C4-2B (cell line): ENCODE measurements at regions not wholly inside any gene's neighbourhood (a gene's known extent, or its start where the extent isn't known, plus 50 kb on each side); places are given as distances from the start of the nearest gene placed in this dataset.

Experiments
- ZFX ChIP-seq: fragments of 450-650 bp; IDR thresholded peaks from 2 replicates; pipeline ENCODE4 v1.6.1; 2017
- TF ChIP-seq, protein P1 (sequence below): fragments of 450-650 bp; conservative IDR thresholded peaks from 2 replicates; pipeline ENCODE4 v1.5.1; 2017; ENCODE audit warnings: mild to moderate bottlenecking

DNA sequence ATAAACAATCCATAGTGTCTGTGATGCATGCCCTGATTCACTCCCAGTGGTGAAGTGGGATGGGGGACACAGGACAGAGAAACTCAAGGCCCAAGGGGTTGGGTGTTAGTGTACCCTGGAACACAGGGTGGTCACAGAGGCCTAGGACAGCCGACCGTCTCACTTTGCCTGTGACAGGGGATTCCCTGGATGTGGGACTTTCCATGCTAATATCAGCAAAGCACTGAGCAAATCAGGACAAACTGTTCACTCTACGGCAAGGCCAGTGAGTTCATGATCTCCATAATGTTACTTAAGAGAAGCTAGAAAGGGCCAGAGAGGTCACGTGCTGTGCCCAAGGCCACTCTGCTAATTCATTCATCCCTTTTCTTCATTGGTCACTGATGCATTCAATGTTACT lies 158.7 kb upstream of the RBPJ start:
- TF ChIP-seq, protein P1, sequence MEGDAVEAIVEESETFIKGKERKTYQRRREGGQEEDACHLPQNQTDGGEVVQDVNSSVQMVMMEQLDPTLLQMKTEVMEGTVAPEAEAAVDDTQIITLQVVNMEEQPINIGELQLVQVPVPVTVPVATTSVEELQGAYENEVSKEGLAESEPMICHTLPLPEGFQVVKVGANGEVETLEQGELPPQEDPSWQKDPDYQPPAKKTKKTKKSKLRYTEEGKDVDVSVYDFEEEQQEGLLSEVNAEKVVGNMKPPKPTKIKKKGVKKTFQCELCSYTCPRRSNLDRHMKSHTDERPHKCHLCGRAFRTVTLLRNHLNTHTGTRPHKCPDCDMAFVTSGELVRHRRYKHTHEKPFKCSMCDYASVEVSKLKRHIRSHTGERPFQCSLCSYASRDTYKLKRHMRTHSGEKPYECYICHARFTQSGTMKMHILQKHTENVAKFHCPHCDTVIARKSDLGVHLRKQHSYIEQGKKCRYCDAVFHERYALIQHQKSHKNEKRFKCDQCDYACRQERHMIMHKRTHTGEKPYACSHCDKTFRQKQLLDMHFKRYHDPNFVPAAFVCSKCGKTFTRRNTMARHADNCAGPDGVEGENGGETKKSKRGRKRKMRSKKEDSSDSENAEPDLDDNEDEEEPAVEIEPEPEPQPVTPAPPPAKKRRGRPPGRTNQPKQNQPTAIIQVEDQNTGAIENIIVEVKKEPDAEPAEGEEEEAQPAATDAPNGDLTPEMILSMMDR: no peak
- no peak for TF ChIP-seq ZFX
